GM12891 (cell line): ENCODE measurements at regions not wholly inside any gene's neighbourhood (a gene's known extent, or its start where the extent isn't known, plus 50 kb on each side); places are given as distances from the start of the nearest gene placed in this dataset.

Source experiments
- DNase-seq: peaks from one replicate; pipeline ENCODE4 v3.0.0; 2011; ENCODE audit warnings: low spot score; ENCODE audit not compliant: insufficient read length
- FAIRE-seq: peaks from 2 replicates; lab custom pipeline; 2011; peaks lifted over from hg19 to GRCh38; lab: Jason Lieb, UNC
- PAX5 ChIP-seq: IDR thresholded peaks from 2 replicates; pipeline ENCODE4 v1.6.1; 2011; ENCODE audit warnings: low read length, moderate library complexity, mild to moderate bottlenecking; ENCODE audit not compliant: insufficient read depth, severe bottlenecking
- POLR2A ChIP-seq: IDR thresholded peaks from 2 replicates; pipeline ENCODE4 v1.6.1; 2011; ENCODE audit warnings: low read depth, low read length, control low read depth
- POLR2AphosphoS5 ChIP-seq: IDR thresholded peaks from 2 replicates; pipeline ENCODE4 v1.6.1; 2011; ENCODE audit warnings: low read depth, low read length, control low read depth
- POU2F2 ChIP-seq: IDR thresholded peaks from 2 replicates; pipeline ENCODE4 v1.6.1; 2011; ENCODE audit warnings: low read depth, mild to moderate bottlenecking, control low read depth, low read length, moderate library complexity
- SPI1 ChIP-seq: IDR thresholded peaks from 2 replicates; pipeline ENCODE4 v1.6.1; 2011; ENCODE audit warnings: low read depth, low read length, control low read depth
- TAF1 ChIP-seq: IDR thresholded peaks from 2 replicates; pipeline ENCODE4 v1.6.1; 2011; ENCODE audit warnings: low read depth, low read length, control low read depth

- TF ChIP-seq POLR2AphosphoS5 (no peak), TAF1 (no peak), PAX5 (no peak), POU2F2 (no peak), POLR2A (no peak), SPI1 (no peak)
- no peak for DNase-seq
- no peak for FAIRE-seq
Measured at GRCh38 chr13:80744147-80744914, 403.4 kb upstream of the SPRY2 start.

GRCh38 chr13:80742033-80742432, 401.1 kb upstream of the SPRY2 start:
- FAIRE-seq (no peak), DNase-seq (no peak)

GRCh38 chr13:80740071-80740470, 399.1 kb upstream of the SPRY2 start:
- FAIRE-seq (no peak), DNase-seq (no peak)
- no peak for TF ChIP-seq PAX5
- no peak for TF ChIP-seq POU2F2
- TF ChIP-seq SPI1: no peak
- TF ChIP-seq POLR2A: no peak

More at GRCh38 chr13:80742033-80742432, 401.1 kb upstream of the SPRY2 start:
- TF ChIP-seq SPI1 (no peak), POLR2AphosphoS5 (no peak), TAF1 (no peak), PAX5 (no peak), POU2F2 (no peak), POLR2A (no peak)

- TF ChIP-seq TAF1 (no peak), POLR2A (no peak)
- DNase-seq: no peak
- FAIRE-seq: no peak
Measured at GRCh38 chr13:80737513-80737912, 396.6 kb upstream of the SPRY2 start.

- no peak for DNase-seq
- TF ChIP-seq POLR2AphosphoS5 (no peak), SPI1 (no peak), PAX5 (no peak), POU2F2 (no peak), POLR2A (no peak), TAF1 (no peak)
- no peak for FAIRE-seq
Measured at GRCh38 chr13:80727321-80727975, 386.5 kb upstream of the SPRY2 start.

GRCh38 chr13:80726868-80727267, 385.9 kb upstream of the SPRY2 start:
- DNase-seq: no peak
- no peak for FAIRE-seq
- TF ChIP-seq POU2F2: no peak
- no peak for TF ChIP-seq POLR2A
- TF ChIP-seq PAX5: no peak
- no peak for TF ChIP-seq TAF1

- FAIRE-seq (no peak), DNase-seq (no peak)
- TF ChIP-seq POLR2A (no peak), POU2F2 (no peak), PAX5 (no peak), SPI1 (no peak), POLR2AphosphoS5 (no peak), TAF1 (no peak)
Measured at GRCh38 chr13:80721689-80722088, 380.8 kb upstream of the SPRY2 start.

- FAIRE-seq: no peak
- TF ChIP-seq POLR2A: no peak
- TF ChIP-seq TAF1: no peak
- no peak for TF ChIP-seq PAX5
- no peak for TF ChIP-seq POU2F2
- TF ChIP-seq POLR2AphosphoS5: no peak
- TF ChIP-seq SPI1: no peak
- no peak for DNase-seq
Measured at GRCh38 chr13:80718970-80719369, 378.0 kb upstream of the SPRY2 start.

- DNase-seq: no peak
- TF ChIP-seq TAF1: no peak
- TF ChIP-seq POLR2A: no peak
- no peak for TF ChIP-seq POU2F2
- no peak for TF ChIP-seq POLR2AphosphoS5
- TF ChIP-seq SPI1: no peak
- TF ChIP-seq PAX5: no peak
- no peak for FAIRE-seq
Measured at GRCh38 chr13:80717776-80718175, 376.9 kb upstream of the SPRY2 start.
